Left kidney (tissue), 1 donor: ENCODE measurements at regions not wholly inside any gene's neighbourhood (a gene's known extent, or its start where the extent isn't known, plus 50 kb on each side); places are given as distances from the start of the nearest gene placed in this dataset.

Experiments used
- DNase-seq: peaks from one replicate; pipeline ENCODE4 v3.0.0-alpha.2; 2013

- no peak for DNase-seq
Observed at GRCh38 chr3:30069056-30069455, 537.3 kb upstream of the TGFBR2 start.

GRCh38 chr3:30073040-30073439 lies 533.4 kb upstream of the TGFBR2 start:
- DNase-seq: no peak

GRCh38 chr3:30073622-30074021 lies 532.8 kb upstream of the TGFBR2 start:
- DNase-seq: peak; percentile 29

- no peak for DNase-seq
Observed at GRCh38 chr3:30075514-30075913, 530.9 kb upstream of the TGFBR2 start.

- no peak for DNase-seq
Observed at GRCh38 chr3:30076899-30077298, 529.5 kb upstream of the TGFBR2 start.

GRCh38 chr3:30077746-30078145 lies 528.7 kb upstream of the TGFBR2 start:
- DNase-seq: no peak

GRCh38 chr3:30078736-30079135 lies 527.7 kb upstream of the TGFBR2 start:
- no peak for DNase-seq

- no peak for DNase-seq
Observed at GRCh38 chr3:30081904-30082303, 524.5 kb upstream of the TGFBR2 start.

- DNase-seq: no peak
Observed at GRCh38 chr3:30082652-30083051, 523.7 kb upstream of the TGFBR2 start.

GRCh38 chr3:30083315-30083714 lies 523.1 kb upstream of the TGFBR2 start:
- no peak for DNase-seq

- DNase-seq: peak; percentile 20
Observed at GRCh38 chr3:30084316-30084715, 522.1 kb upstream of the TGFBR2 start.

- DNase-seq: no peak
Observed at GRCh38 chr3:30084971-30085403, 521.4 kb upstream of the TGFBR2 start.

- no peak for DNase-seq
Observed at GRCh38 chr3:30085486-30085885, 520.9 kb upstream of the TGFBR2 start.

GRCh38 chr3:30091686-30092085 lies 514.7 kb upstream of the TGFBR2 start:
- no peak for DNase-seq

- no peak for DNase-seq
Observed at GRCh38 chr3:30097022-30097650, 509.3 kb upstream of the TGFBR2 start.

- DNase-seq: no peak
Observed at GRCh38 chr3:30098243-30098642, 508.2 kb upstream of the TGFBR2 start.

- no peak for DNase-seq
Observed at GRCh38 chr3:30098653-30099455, 507.5 kb upstream of the TGFBR2 start.

GRCh38 chr3:30102356-30102755 lies 504.0 kb upstream of the TGFBR2 start:
- no peak for DNase-seq

- DNase-seq: no peak
Observed at GRCh38 chr3:30103186-30103585, 503.2 kb upstream of the TGFBR2 start.

GRCh38 chr3:30107531-30107930 lies 498.9 kb upstream of the TGFBR2 start:
- DNase-seq: peak; percentile 18

- DNase-seq: no peak
Observed at GRCh38 chr3:30112411-30112810, 494.0 kb upstream of the TGFBR2 start.

GRCh38 chr3:30112902-30113484 lies 493.4 kb upstream of the TGFBR2 start:
- peak; percentile 49 for DNase-seq

GRCh38 chr3:30113906-30114305 lies 492.5 kb upstream of the TGFBR2 start:
- no peak for DNase-seq
